DMS79 (cell line): ENCODE measurements at regions not wholly inside any gene's neighbourhood (a gene's known extent, or its start where the extent isn't known, plus 50 kb on each side); places are given as distances from the start of the nearest gene placed in this dataset.
"Not testable (repeated sequence)": the region's sequence is repeated elsewhere in the genome, so short reads cannot be mapped to it uniquely, and the experiment has no call there.

ENCODE experiments used
- DNase-seq: peaks from one replicate; lab custom pipeline; 2025; lab: John Stamatoyannopoulos, UW

DNA sequence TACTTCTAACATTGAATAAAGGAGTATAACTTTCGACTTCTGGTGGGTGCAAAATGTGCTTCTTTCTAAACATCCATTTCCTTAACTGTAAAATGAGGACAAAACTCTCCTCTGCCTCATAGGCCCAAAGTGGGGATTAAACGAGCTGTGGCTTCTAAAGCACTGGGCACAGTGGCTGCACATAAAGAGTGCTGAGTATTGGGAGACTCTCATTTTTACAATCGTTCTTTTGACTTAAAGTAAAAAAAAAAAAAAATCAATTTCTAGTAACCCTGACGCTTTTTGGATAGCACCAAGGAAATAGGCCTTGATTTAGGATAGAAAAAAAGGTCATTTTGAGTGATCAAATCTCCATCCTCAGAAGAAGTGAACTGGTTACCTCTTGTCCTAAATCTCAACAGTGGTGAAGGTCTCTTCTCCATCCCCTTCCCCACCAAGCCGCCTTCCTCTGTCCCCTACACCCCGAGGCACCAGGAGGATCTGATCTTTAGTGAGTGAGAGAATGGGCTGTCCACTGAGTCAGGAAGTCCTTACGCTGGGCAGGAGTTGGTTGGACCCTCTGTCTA, 161.6 kb downstream of the DDX1 start:
- DNase-seq, result no peak

DNA sequence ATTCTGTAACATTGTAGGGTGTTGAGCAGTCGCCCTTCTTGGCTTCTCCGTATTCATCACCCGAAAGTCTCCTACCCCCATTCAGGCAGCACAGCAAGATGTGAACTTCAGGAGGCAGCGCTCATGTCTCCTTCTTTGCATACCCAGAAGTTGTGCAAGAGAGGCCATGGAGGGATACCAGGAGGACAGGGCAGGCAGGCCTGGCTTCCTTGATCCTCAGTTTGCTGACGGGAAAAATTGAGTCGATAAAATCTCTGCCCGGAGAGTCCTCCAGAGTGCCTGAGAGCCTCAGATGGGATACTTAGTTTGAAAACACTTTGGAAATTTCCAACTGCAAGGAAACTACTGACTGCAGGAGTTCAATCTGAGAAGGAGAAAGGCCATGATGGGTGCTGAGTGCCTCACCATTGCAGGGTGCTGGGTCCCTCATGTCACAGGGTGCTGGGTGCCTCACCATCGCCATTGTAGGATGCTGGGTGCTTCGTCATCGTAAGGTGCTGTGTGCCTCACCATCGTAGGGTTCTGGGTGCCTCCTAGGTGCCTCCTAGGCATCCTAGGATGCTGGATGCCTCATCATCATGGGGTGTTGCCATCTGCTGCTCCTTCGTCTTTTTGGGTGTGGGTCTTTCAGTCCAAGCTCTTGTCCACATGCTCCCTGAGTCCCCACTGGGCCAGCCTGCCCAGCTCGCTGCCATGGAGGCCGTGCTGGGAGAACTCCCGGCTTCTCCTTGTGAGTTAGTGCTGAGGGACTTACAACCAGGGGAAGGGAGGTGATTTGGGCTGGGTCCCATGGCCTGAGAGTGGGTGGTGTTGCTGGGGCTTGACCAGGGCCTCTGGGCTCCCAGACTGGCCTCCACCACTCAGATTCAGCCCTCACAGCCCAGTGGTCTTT, 162.4 kb downstream of the DDX1 start:
- no peak for DNase-seq

DNA sequence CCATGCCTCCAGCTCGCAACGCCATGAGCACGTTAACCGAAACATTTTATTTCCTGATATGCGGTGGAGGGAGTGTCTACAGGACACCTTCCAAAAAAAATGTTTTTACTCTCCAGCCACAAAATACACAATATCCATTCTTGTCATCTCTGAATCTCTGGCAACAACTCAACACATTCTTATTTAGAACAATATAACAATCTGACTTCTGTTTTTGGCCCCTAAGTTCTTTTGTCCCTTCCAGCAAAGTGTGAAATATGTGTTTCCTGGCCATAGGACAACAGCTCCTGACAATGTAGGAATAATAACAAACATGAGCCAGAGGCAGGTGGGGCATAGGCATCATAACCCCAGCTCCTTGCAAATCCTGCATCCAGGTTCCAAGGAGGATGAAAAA, 163.0 kb downstream of the DDX1 start:
- no peak for DNase-seq

DNA sequence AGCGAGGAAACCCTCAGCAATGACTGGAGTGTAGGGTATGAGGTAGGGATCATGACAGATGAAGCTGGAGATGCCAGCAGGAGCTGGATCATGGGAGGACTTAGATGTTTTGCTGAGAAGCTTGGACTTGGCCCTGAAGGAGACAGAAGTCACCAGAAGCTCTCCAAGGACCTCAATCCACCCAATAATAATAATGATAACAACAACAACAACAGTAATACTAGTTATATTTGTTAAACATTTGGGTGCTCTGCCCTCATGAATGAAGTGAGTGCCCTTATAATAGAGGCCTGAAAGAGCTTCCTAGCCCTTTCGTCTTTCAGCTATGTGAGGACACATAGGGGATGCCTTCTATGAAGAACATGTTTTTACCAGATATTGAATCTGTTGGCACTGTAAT, 163.9 kb downstream of the DDX1 start:
- no peak for DNase-seq

DNA sequence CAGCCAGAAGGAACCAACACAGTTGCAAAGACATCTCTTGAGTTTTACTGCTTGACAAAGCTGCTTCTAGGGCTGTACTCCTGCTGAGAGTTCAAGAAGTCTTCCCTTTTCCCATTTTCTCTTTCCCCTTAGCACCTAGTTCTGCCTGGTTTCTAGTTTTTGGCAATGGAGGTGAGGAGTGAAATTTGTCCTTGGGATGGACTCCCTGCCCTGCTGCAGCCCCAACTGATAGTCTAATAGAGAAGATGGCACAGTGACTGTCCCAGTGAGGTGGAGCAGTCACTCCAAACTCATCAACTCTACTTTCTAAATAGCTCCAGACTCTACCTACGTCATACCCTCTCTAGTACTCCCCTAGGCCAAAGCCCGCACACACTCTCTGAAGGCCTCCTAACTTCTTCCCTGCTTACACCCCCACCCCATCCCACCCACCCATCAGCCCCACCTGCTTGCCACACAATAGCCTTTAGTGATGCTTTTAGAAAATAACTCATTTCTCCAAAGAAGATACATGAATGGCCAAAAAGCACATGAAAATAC, 164.4 kb downstream of the DDX1 start:
- no peak for DNase-seq

DNA sequence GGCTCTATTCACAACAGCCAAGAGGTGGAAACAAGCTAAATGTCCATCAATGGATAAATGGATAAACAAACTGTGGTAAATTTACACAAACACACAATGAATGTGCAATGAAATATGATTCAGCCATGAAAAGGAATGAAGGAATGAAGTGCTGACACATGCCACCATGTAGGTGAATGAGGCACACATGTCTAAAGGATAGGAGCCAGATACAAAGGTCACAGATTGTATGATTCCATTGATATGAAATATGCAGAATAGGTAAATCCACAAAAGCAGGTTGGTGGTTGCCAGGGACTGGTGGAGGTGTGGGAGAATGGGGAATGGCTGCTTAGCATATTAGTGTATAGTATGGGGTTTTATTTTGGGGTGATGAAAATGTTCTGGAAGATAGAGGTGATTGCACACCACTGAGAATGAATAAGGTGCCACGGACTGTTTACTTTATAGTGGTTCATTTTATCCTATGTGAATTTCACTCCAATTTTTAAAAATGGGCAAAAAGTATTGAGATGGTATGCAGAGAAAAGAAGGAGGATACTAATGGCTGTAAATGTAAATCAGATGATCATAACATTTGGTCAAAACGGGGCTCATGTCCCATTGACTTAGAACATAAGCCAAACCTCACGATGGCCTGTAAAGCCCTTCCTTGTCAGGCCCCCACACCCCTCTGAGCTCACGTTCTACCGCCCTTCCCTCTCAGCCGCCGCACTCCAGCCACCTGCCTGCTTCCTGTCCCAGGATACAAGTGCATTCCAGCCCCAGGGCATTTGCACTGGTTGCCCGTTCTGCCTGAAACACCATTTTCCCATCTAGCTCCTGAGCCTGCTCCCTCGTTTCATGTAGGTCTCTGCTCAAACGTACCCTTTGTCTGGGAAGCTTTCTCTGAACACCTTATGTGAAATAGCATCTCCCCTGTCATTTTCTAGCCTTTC, 165.5 kb downstream of the DDX1 start:
- no peak for DNase-seq

DNA sequence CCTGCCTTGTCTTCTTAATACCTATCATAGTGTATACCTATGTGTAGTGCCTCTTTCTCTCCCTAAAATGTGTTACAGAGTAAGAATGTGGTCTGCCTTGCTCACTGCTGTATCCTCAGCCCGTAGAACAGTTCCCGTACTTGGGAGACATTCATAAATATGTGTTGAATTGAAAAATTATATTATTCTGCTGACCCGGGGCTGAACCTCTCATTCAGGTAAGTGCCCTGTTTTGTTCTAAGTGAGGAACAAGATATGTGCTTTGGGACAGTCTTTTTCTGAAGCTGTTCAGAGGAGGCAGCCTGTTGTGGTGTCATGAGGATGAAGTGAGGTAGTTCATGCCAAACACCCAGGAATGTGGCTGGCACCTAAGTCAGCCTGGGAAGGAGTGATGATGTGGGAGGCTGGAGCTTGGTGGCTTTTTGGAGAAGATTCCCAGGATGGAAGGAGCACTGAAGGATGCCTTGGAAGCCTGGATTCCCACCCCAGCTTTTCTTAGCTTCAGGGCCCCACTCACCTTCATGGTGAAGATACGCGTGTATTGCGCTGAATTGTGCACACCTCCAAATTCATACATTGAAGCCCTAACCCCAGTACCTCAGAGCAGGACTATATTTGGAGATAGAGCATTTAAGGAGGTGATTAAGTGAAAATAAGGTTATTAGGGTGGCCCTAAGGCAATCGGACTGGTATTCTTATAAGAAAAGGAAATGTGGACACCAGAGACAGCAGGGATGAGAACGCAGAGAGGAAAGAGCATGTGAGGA, 166.3 kb downstream of the DDX1 start:
- no peak for DNase-seq

DNA sequence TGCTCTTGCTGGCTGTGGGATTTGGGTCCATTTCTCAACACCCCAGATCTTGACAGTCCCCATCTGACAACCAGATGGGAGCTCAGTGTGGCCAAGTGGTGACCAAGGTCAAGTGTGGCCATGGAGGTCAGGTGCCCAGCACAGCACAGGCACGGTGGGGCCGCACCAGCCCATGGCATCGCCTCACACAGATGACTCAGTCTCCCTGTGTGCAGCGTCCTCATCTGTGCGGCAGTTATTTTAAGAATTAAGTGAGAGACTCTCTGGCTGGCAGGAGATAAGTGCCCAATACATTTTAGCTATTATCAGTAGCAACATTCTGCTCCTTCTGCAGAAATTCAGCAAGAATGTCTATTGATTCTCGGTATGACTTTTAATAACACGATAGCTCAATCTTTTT, 167.2 kb downstream of the DDX1 start:
- no peak for DNase-seq

DNA sequence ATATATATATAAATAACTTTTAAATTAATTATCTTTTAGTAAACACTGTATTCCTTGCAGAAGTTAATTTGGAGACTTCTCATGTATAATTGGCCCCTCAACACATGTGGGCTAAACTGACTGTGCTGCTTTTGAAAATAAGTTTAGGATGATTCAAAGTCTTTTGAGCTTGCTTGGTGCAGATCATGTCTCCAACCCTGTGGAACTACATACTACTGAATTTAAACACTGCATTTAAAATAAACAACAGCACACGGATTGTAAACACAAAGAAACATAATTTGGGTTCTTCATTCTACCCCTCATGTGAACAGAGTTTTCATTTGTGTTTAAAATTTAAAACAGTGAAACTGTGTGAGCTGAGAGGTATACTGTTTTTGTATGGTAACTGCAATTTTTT, 167.7 kb downstream of the DDX1 start:
- DNase-seq, result no peak

DNA sequence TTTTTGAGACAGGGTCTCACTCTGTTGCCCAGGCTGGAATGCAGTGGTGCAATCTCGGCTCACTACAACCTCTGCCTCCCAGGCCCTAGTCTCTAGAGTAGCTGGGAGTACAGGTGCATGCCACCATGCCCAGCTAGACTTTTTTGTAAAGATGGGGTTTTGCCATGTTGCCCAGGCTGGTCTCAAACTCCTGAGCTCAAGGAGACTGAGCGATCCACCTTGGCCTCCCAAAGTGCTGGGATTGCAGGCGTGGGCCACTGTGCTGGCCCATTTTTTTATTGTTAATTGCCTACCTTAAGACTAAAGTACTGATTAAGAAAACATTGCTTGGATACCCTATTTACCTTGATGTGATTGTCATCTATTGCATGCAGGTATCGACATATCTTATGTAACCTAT, 168.1 kb downstream of the DDX1 start:
- DNase-seq, result not testable (repeated sequence)

DNA sequence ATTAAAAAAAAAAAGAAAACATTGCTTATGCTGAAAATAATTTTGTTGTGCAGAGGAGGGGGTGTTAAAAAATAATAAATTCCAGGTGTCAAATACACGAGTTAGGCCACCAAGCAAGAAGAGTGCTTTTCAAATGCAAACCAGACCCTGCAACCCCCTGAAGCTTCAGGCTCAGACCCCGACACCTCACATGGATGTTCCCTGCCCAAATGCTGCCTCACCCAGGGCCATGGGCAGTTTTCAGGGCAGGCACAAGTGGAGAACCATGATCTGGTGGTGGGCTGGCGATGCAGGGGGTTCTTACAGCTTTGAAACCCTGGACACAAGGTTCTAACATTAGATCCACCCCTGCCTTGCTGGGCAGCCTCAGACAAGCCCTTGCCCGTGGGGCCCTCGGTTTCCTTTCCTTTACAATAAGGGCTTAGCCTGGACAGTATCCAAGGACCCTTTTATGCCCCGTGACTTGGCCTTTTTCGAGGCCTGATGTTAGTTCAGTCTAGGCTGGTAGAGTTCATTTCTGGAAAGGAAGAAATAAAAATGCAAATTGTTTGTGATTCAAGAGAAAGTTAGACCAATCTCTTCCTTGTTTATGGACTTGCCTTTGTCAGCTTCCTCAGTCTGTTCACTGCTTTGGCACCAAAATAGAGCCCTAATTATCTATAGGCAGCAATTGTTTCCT, 168.7 kb downstream of the DDX1 start:
- DNase-seq, result no peak

DNA sequence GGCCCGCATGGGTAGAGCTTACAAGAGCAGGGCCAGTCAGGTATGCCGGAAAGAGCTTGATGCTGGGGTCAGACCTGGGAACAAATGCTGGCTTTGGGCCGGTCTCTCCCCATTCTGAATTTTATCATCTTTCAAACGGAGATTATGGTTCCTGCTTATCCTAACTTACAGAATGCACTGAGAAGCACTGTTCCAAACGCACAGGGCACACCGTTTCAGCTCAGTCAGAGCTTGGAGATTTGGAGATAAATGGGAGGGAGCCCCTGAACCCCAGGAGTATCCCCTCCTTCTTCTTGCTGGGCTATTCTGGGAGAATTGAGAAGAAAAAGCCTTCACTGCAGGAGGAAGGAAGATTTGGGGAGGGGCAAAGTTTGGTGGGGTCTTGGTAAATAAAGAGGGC, 169.4 kb downstream of the DDX1 start:
- no peak for DNase-seq

DNA sequence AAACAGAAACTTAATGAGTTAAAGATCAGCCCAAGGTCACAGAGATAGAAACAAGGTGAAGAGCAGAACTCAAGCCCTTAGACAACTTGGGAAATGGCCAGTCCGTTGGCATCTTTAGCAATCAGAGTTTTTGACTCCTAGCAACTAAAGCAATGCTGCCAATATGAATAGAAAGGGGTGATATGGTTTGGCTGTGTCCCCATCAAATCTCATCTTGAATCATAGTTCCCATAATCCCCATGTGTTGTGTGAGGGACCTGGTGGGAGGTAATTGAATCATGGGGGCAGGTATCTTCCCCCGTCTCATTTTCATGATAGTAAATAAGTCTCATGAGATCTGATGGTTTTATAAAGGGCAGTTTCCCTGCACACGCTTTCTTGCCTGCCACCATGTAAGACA, 170.2 kb downstream of the DDX1 start:
- DNase-seq, result no peak

DNA sequence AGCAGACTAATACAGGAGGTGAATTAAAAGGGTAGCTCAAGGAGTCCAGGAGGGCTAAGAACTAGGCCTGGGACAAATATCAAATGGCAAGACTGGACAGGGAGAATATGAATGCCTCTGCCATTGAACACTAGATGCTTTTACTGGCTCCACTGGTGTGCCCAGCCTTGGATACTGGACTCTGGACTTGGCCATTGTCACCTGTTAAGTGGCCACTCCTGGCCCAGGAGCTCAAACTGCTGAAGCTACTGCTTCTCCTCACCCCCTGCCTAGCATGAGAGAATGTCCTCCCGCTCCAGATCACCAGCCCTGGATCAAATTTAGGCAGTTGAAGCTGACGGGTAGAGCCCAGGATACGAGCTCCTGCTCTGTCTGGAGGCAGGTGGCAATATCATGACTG, 170.8 kb downstream of the DDX1 start:
- DNase-seq, result no peak

DNA sequence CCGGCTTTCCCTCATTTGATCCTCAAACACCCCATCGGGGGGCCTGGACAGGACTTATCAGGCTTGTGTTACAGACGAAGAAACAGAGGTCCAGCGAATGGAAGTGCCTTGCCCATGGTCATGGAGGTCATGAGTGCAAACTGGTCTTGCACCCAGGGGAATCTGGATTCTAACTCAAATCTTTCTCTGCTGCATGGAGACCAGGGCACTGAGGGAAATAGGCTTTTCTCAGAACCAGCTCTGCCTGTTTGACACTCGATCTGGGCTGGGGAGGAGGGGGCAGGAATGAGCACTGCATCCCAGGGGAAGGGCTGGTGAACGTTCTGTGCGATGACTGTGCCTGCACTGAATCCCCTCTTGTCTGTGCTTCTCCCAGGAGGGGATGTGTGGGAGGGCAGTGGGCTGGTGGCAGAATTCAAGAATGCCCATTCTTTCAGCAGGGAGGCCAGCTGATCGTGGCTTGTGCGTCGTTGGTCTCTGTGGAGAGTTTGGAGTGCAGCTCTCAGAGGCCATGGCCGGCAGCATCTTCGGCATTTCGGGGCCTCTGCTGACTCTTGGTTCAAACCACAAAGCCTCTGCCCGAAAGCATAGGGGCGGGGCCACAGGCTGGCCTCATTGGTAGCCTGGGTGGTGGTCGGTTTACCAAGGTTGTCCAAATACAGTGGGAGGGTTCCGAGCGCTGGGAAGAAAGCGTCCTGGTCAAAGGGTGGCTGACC, 171.6 kb downstream of the DDX1 start:
- DNase-seq, result no peak

DNA sequence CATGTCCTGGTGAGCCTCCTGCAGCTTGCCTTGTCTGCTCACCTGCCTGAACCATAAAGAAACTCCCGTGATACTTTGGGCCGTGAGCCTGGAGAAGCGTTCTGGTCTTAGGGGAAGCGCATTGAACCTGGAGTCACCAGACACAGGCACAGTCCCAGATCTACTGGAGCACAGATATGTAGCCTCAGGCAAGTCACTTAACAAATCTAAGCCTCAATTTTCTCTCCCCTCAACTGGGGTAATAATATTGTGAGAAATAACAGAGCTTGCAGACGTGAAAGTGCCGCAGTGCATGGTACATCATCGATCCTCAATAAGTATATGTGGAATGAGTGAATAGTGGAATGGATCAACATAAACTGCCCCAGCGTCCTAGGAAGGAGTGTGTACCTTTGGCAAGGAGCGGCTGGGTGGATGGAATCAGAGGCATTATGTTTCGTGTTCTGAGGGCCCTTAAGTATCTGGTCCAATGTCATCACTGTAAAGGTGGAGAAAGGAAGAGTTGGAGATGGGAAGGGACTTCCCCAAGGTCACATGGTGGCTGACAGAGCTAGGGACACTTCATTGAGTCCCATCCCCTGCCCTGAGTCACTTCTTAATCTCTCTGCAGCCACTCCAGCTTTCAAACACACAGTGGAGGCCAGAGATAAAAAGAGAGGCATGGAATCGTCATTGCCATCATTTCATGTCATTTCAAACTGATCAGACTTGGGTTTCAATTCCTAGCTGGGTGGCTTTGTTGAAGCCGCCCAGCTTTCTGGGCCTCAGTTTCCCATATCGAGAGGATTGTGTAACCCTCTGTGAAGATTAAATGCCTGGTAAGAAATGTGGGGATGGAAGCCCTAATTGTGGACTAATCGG, 172.4 kb downstream of the DDX1 start:
- no peak for DNase-seq

DNA sequence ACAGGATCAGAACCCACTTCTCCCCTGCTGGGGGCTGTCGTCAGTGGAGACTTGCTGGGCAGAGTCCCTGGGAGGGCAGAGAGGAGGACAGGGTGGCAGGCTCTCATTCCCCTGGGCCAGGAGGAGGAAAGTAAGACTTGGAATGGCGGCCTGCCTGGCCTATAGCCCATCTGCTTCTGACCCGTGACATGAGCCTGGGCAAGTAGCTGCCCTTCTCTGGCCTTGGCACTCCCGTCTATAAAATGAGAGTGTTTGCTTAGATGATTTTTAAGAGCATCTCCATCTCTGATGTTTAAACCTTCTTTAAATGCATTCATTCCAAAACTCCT, 173.0 kb downstream of the DDX1 start:
- DNase-seq, result no peak

DNA sequence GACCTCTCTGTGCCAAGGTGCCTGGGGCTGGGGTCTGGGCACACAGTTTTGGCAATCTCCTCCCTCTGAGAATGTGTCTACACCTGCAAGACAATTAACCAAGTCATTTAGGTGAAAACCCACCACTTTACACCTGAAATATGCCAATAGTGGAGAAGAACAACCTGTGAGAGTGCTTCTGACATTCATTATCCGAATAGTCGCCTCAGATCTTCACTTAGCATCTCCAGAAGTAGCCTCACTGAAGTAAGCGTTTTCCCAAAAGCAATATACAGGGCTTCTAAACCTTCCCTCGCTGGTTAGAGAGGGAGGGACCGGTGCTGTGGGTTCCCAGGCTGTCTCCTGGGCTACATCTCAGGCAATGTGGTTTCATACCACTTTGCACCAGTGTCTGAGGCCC, 173.5 kb downstream of the DDX1 start:
- DNase-seq, result no peak

DNA sequence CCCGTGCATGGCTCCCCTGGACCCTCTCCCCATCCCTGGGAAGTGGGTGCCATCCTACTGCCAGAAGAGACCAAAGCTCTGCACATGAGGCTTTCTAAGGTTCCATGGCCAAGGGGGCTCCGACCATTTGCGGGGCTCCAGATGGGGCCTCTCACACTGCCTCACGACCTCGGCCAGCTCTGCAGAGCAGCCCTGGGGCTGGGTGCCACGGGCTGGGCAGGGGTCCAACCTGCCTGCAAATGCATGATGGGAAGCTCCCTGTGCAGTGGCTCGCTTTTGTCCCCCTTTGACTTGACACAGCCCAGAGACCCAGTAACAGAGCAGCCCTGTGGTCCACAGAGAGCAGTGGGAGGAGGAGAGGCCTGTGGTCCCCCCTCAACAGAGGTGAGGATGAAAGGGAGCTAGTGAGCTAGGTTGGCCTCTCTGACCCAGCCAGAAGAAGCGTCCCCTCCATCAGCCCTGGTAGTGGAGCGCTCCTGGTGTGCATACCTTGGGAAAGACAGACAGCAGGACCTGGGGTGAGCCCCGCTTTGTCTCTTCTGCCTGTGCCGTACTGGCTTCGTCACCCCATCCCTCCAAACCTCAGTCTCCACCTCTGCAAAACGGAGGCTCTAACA, 174.1 kb downstream of the DDX1 start:
- no peak for DNase-seq
